22Rv1 (cell line): ENCODE measurements at regions not wholly inside any gene's neighbourhood (a gene's known extent, or its start where the extent isn't known, plus 50 kb on each side); places are given as distances from the start of the nearest gene placed in this dataset.

Source experiments
- ZFX ChIP-seq: fragments of 450-650 bp; IDR thresholded peaks from 2 replicates; pipeline ENCODE4 v1.6.1; 2017; ENCODE audit warnings: antibody characterized with exemption, borderline replicate concordance
- TF ChIP-seq, protein P1 (sequence below): fragments of 450-650 bp; IDR thresholded peaks from 2 replicates; pipeline ENCODE4 v1.5.1; 2017; ENCODE audit warnings: mild to moderate bottlenecking

DNA sequence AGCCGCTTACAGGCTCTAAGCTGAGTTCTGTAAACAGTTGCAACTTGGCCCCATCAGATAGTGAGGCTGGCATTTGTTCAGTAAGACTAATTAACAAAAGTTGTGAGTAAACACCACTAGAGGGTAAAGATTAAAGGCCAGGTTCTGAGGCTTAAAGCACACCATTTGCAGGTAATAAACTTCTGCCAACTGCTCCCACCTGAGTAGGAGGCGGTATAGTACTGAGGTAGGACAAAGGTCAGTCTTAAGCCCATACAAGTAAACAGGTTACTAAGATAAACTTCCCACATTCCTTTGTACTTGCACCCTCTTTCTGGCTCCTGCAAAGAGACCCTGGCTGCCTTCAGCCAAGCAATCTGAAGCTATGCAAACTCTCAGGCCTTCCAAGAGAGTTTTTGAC lies 419.6 kb downstream of the DNAH5 start:
- TF ChIP-seq, protein P1, sequence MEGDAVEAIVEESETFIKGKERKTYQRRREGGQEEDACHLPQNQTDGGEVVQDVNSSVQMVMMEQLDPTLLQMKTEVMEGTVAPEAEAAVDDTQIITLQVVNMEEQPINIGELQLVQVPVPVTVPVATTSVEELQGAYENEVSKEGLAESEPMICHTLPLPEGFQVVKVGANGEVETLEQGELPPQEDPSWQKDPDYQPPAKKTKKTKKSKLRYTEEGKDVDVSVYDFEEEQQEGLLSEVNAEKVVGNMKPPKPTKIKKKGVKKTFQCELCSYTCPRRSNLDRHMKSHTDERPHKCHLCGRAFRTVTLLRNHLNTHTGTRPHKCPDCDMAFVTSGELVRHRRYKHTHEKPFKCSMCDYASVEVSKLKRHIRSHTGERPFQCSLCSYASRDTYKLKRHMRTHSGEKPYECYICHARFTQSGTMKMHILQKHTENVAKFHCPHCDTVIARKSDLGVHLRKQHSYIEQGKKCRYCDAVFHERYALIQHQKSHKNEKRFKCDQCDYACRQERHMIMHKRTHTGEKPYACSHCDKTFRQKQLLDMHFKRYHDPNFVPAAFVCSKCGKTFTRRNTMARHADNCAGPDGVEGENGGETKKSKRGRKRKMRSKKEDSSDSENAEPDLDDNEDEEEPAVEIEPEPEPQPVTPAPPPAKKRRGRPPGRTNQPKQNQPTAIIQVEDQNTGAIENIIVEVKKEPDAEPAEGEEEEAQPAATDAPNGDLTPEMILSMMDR, result no peak
- TF ChIP-seq ZFX, result no peak
